Endothelial cell of umbilical vein (primary cell): ENCODE measurements at regions not wholly inside any gene's neighbourhood (a gene's known extent, or its start where the extent isn't known, plus 50 kb on each side); places are given as distances from the start of the nearest gene placed in this dataset.
"Not testable (repeated sequence)": the region's sequence is repeated elsewhere in the genome, so short reads cannot be mapped to it uniquely, and the experiment has no call there.

Experiments used
- EZH2 ChIP-seq: IDR thresholded peaks from 2 replicates; pipeline ENCODE4 v1.6.1; 2012; ENCODE audit warnings: borderline replicate concordance, low read depth, mild to moderate bottlenecking, moderate library complexity, low read length, inconsistent platforms; ENCODE audit not compliant: severe bottlenecking
- GATA2 ChIP-seq: IDR thresholded peaks from 2 replicates; pipeline ENCODE4 v1.7.0; 2011; ENCODE audit warnings: low read depth, mild to moderate bottlenecking, moderate library complexity, mixed read lengths, low read length; ENCODE audit not compliant: insufficient read length, insufficient read depth
- POLR2A ChIP-seq: IDR thresholded peaks from 2 replicates; pipeline ENCODE4 v1.6.1; 2012; ENCODE audit warnings: low read depth, mild to moderate bottlenecking, control low read depth, low read length
- TF ChIP-seq, protein P1 (sequence below): IDR thresholded peaks from 2 replicates; pipeline ENCODE4 v1.6.1; 2011; ENCODE audit not compliant: insufficient read depth, insufficient read length
- TF ChIP-seq, protein P2 (sequence below), 2 donors: IDR thresholded peaks; 1 replicate in 1 of 2; 2 replicates in 1 of 2; pipeline ENCODE4 v1.5.1; 2011; ENCODE audit warnings: low read length in 2 of 2, mild to moderate bottlenecking in 2 of 2, moderate library complexity in 2 of 2, control low read depth in 1 of 2, inconsistent platforms in 1 of 2, low read depth in 1 of 2; ENCODE audit not compliant: insufficient read depth in 1 of 2; ENCODE audit errors: extremely low read depth in 1 of 2

DNA sequence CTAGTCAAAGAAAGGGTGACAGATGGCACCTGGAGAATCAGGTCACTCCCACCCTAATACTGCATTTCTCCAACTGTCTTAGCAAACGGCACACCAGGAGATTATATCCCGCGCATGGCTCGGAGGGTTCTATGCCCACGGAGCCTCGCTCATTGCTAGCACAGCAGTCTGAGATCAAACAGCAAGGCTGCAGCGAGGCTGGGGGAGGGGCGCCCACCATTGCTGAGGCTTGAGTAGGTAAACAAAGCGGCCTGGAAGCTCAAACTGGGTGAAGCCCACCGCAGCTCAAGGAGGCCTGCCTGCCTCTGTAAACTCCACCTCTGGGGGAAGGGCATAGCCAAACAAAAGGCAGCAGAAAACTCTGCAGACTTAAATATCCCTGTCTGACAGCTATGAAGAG lies 268.1 kb upstream of the GRM3 start:
- TF ChIP-seq, protein P1, sequence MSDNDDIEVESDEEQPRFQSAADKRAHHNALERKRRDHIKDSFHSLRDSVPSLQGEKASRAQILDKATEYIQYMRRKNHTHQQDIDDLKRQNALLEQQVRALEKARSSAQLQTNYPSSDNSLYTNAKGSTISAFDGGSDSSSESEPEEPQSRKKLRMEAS = not testable (repeated sequence)
- TF ChIP-seq, protein P2, sequence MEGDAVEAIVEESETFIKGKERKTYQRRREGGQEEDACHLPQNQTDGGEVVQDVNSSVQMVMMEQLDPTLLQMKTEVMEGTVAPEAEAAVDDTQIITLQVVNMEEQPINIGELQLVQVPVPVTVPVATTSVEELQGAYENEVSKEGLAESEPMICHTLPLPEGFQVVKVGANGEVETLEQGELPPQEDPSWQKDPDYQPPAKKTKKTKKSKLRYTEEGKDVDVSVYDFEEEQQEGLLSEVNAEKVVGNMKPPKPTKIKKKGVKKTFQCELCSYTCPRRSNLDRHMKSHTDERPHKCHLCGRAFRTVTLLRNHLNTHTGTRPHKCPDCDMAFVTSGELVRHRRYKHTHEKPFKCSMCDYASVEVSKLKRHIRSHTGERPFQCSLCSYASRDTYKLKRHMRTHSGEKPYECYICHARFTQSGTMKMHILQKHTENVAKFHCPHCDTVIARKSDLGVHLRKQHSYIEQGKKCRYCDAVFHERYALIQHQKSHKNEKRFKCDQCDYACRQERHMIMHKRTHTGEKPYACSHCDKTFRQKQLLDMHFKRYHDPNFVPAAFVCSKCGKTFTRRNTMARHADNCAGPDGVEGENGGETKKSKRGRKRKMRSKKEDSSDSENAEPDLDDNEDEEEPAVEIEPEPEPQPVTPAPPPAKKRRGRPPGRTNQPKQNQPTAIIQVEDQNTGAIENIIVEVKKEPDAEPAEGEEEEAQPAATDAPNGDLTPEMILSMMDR (IDR thresholded peaks at IDR 0.05; ENCODE audit: extremely low read depth in 1 of 2, insufficient read depth in 1 of 2, low read depth in 1 of 2, low read length in 2 of 2) = not testable (repeated sequence)
- not testable (repeated sequence) for TF ChIP-seq GATA2, POLR2A, EZH2
